Prostate gland (tissue), 2 donors: ENCODE measurements at regions not wholly inside any gene's neighbourhood (a gene's known extent, or its start where the extent isn't known, plus 50 kb on each side); places are given as distances from the start of the nearest gene placed in this dataset.

Experiments used
- DNase-seq: peaks from one replicate; pipeline ENCODE4 v3.0.0-alpha.2; 2019; ENCODE audit warnings: low spot score
- H3K27ac ChIP-seq, 2 donors: fragments of 200-600 bp; sonication (generic); 2 replicates each; pipeline ENCODE4 v1.5.1; 2017 to 2019
- H3K27me3 ChIP-seq: fragments of 200-600 bp; sonication (generic); replicated peaks from 2 replicates; pipeline ENCODE4 v1.5.1; 2019; ENCODE audit not compliant: insufficient read depth
- H3K36me3 ChIP-seq, 2 donors: fragments of 200-600 bp; sonication (generic); 1 replicate in 1 of 2; 2 replicates in 1 of 2; pipeline versions ENCODE4 v1.5.1 to v1.8.1; 2017 to 2019
- H3K4me1 ChIP-seq: fragments of 200-600 bp; sonication (generic); replicated peaks from 2 replicates; pipeline ENCODE4 v1.5.1; 2019
- H3K4me3 ChIP-seq, 2 donors: fragments of 200-600 bp; sonication (generic); 2 replicates each; pipeline ENCODE4 v1.5.1; 2017 to 2019
- H3K9me3 ChIP-seq: fragments of 200-600 bp; sonication (generic); 2 replicates; pipeline ENCODE4 v1.5.1; 2017
- POLR2A ChIP-seq: fragments of 450-650 bp; IDR thresholded peaks from one replicate; pipeline ENCODE4 v1.6.1; 2016; ENCODE audit warnings: antibody characterized with exemption, mild to moderate bottlenecking
- POLR2AphosphoS5 ChIP-seq: sonication (generic); formaldehyde crosslinking; IDR thresholded peaks from one replicate; pipeline ENCODE4 v1.6.1; 2017; ENCODE audit warnings: antibody characterized with exemption
- WGBS: methylation state at CpG from one replicate; pipeline ENCODE4 v1.1.5; 2018; 5-methylcytosine and 5-hydroxymethylcytosine counted together
- intact Hi-C: fragments of 100-400 bp; cut with DNase I; formaldehyde crosslinking; loops from one replicate; pipeline ENCODE4 v1.14.2; 2022
- TF ChIP-seq, protein P1 (sequence below), 4 experiments: fragments of 200-600 bp in 2 of 4; fragments of 450-650 bp in 2 of 4; sonication (generic) in 2 of 4; IDR thresholded peaks; 1 replicate in 3 of 4; 2 replicates in 1 of 4; pipeline ENCODE4 v1.5.1; 2016 to 2019; ENCODE audit warnings: antibody characterized with exemption in 4 of 4, mild to moderate bottlenecking in 2 of 4, moderate library complexity in 2 of 4

DNA sequence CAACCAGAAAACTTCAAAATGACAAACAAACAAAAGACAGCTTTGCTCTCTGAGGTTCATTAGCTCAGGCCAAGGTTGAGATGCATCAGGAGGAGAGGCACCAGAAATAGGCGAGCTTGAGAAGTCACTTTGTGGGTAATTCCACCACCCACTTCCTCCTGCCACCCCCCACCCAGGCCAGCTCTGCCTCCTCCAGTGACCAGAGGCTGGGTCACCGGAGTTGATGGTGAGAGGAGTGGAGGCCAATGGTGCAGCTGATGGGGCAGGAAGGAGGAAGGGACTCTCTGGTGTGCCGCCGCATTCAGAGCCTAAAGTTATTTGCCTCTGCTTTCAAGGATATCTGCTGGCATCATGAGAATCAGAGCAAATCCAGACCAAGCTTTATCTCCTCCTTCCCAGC lies 73.8 kb upstream of the ASTN2 start:
- Histone ChIP-seq H3K4me1 (no peaks in the 10 kb centered on the region), H3K9me3 (no peaks in the 10 kb centered on the region), H3K27ac (no peak overlapping the region), H3K4me3 (no peak overlapping the region), H3K27me3 (no peaks in the 10 kb centered on the region), H3K36me3 (no peaks in the 10 kb centered on the region)
- TF ChIP-seq POLR2AphosphoS5 (no peak), POLR2A (no peak)
- TF ChIP-seq, protein P1, sequence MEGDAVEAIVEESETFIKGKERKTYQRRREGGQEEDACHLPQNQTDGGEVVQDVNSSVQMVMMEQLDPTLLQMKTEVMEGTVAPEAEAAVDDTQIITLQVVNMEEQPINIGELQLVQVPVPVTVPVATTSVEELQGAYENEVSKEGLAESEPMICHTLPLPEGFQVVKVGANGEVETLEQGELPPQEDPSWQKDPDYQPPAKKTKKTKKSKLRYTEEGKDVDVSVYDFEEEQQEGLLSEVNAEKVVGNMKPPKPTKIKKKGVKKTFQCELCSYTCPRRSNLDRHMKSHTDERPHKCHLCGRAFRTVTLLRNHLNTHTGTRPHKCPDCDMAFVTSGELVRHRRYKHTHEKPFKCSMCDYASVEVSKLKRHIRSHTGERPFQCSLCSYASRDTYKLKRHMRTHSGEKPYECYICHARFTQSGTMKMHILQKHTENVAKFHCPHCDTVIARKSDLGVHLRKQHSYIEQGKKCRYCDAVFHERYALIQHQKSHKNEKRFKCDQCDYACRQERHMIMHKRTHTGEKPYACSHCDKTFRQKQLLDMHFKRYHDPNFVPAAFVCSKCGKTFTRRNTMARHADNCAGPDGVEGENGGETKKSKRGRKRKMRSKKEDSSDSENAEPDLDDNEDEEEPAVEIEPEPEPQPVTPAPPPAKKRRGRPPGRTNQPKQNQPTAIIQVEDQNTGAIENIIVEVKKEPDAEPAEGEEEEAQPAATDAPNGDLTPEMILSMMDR (IDR thresholded peaks at IDR 0.05), result no peak
- intact Hi-C loops, result no loop called here
- WGBS, result 92% methylated on average over 4 of the region's 4 CpGs
- DNase-seq, result no peak

DNA sequence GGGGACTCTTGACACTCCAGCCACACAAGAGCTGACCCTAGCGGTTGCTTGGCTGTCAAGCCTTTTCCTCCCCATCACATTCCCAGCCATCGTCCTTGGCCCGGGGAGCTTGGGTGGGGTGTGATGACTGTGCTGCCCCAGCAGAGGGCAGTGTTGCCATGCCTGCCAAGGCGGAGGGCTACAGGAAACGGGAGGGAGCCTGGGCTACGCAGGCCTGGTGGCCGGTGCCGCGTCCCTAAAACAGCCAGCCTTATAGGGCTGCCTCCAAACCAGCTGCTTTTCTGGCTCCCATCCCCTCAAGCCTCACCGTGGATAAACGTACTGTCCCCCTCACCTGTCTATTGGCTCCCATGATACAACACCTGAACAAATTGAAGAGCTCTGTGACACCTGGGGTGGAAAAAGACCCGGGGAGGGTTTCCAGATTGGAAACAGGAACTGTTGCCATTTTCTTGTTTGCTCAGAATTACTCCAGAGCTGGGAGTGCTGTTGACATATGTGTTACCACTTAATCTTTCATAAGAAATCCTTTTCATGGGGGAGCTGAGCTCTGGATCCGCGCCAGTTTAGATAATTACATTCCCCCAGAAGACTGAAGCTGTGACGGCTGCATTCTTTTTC lies 72.8 kb upstream of the ASTN2 start:
- no peaks in the 10 kb centered on the region for H3K36me3 ChIP-seq
- intact Hi-C loops, result no loop called here
- peak overlapping the region; percentile 54 to 55 for H3K27ac ChIP-seq
- DNase-seq, result peak; percentile 70
- no peak overlapping the region for H3K4me3 ChIP-seq
- no peaks in the 10 kb centered on the region for H3K4me1 ChIP-seq
- TF ChIP-seq, protein P1 (IDR thresholded peaks at IDR 0.05), result peak; percentile 89 to 95 (median 94)
- no peak for TF ChIP-seq POLR2A
- TF ChIP-seq POLR2AphosphoS5, result peak; percentile 53
- H3K27me3 ChIP-seq, result no peaks in the 10 kb centered on the region
- no peaks in the 10 kb centered on the region for H3K9me3 ChIP-seq
- 6% methylated on average over 14 of the region's 15 CpGs for WGBS

DNA sequence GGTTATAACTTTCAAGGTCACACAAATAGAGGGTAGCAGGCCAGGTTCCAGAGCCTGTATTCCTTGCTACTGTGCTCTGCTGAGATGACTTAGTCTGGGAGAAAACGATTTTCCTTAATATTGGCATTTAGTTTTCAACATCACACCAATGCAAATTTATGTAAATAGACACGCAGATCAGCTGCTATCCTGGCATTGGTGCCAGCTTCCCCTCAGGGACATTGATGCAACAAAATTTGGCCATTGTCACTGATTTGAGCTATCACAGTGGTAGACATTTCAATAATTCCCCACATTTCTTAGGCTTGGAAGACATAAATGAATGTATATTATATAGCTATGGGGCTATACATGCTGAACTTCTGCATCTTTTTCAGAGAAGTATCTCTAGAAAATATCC lies 71.6 kb upstream of the ASTN2 start:
- H3K4me1 ChIP-seq, result no peaks in the 10 kb centered on the region
- no peak for DNase-seq
- intact Hi-C loops, result no loop called here
- H3K27ac ChIP-seq, result no peak overlapping the region
- H3K36me3 ChIP-seq, result no peaks in the 10 kb centered on the region
- TF ChIP-seq POLR2A, result no peak
- TF ChIP-seq, protein P1 (IDR thresholded peaks at IDR 0.05), result no peak
- TF ChIP-seq POLR2AphosphoS5, result no peak
- no peaks in the 10 kb centered on the region for H3K27me3 ChIP-seq
- H3K9me3 ChIP-seq, result no peaks in the 10 kb centered on the region
- WGBS, result 78% methylated on average over 2 of the region's 2 CpGs
- H3K4me3 ChIP-seq, result no peak overlapping the region

DNA sequence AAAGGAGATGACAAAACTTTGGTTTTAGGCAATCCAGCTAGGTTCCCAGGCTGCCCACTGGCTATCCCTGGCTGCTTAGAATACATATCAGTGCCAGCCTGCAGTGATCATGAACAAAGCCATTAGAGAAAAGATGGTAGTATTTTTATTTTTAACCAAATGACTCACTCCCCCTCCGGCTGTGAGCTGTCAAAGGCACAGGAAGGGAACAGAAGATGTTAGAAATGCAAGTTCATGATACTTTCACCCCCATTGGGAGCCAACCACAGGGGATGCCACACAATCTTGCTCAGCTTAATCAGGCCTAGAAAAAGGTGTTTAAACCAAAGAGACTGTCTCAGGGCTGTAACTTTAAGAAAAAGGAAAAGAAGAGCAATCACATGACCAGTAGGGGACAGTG lies 70.3 kb upstream of the ASTN2 start:
- Histone ChIP-seq H3K27me3 (no peaks in the 10 kb centered on the region), H3K9me3 (no peaks in the 10 kb centered on the region), H3K36me3 (no peaks in the 10 kb centered on the region), H3K27ac (no peak overlapping the region), H3K4me3 (no peak overlapping the region), H3K4me1 (no peaks in the 10 kb centered on the region)
- WGBS, result 55% methylated on average over 1 of the region's 1 CpG
- no peak for DNase-seq
- TF ChIP-seq POLR2A, result no peak
- TF ChIP-seq, protein P1 (IDR thresholded peaks at IDR 0.05), result no peak
- intact Hi-C loops, result no loop called here

DNA sequence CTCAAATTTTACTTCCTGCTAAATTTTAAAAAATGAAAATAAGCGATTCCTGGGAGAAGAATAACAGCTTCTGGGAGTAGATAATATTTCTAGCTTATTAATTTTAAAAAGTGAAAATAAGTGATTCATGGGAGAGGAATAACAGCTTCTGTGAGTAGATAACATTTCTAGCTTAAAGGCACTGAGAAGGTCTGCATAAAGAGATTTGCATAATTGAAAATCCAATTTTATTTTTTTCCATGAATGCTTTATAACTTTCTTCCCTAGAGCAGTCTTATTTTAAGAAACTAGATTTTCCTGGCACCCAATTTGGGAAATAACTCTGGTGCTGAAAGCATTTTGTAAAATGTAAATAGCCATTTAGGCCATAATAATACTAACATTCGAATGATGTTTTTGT lies 65.9 kb upstream of the ASTN2 start:
- H3K27me3 ChIP-seq, result no peaks in the 10 kb centered on the region
- no peak overlapping the region for H3K4me3 ChIP-seq
- TF ChIP-seq POLR2AphosphoS5 (no peak), POLR2A (no peak)
- TF ChIP-seq, protein P1 (IDR thresholded peaks at IDR 0.05), result no peak
- 96% methylated on average over 2 of the region's 2 CpGs for WGBS
- H3K36me3 ChIP-seq, result no peaks in the 10 kb centered on the region
- DNase-seq, result no peak
- H3K4me1 ChIP-seq, result no peaks in the 10 kb centered on the region
- intact Hi-C loops, result no loop called here
- H3K27ac ChIP-seq, result no peak overlapping the region
- H3K9me3 ChIP-seq, result no peaks in the 10 kb centered on the region
